DMS79 (cell line): ENCODE measurements at regions not wholly inside any gene's neighbourhood (a gene's known extent, or its start where the extent isn't known, plus 50 kb on each side); places are given as distances from the start of the nearest gene placed in this dataset.
"Not testable (repeated sequence)": the region's sequence is repeated elsewhere in the genome, so short reads cannot be mapped to it uniquely, and the experiment has no call there.

Experiments
- DNase-seq: peaks from one replicate; lab custom pipeline; 2025; lab: John Stamatoyannopoulos, UW

DNA sequence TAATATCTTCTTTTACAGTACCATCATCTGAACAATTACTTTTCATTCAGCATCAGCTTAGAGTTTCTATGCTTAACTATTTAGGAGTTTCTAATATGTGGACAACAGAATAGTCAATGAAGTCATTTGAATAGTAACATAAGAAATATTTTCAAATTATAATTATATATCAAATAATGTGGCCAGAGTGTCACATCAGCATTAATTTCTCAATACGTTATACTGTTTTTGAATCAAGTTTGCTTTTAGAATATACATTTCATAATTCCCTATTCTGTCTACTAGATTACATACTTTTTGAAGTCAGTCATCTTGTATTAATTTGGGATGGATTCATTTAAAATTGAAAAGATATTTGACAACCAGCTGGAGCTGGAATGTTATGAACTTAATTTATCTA is 677.4 kb upstream of the PABPC4L start:
- DNase-seq: no peak

DNA sequence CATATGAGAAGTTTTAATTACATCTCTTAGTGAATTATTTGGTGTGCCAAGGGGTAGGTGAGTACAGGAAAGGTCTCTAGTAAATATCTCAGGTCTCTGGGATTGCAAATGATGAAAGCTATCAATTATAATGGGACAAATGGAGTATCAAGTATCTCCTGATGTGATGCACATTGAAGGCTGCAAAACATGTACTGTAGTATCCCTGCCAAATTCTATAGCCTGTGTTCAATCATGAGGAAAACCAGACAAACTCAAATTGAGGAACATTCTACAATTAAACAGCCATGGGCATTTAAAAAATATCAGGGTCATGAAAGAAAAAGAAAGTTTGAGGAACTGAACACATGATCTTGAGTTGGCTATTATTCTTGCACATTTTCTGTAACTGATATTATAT is 665.4 kb upstream of the PABPC4L start:
- DNase-seq: no peak

DNA sequence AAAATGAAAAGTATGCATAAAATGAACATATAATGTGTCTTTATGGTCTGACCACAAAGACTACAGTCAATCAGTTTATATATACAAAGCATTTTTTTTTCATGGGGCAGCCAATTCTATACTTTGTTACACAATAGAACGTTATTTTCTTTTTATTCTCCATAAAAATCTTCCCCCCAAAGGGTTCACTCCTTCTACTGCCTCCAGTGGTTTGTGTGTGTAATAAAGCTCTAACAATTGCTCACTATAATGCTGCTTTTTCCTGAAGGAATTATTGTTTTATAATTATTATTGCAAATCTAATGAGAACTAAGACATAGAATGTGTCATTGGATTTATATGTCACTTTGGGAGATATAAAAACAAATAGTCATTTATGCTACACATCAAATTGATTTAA is 664.1 kb upstream of the PABPC4L start:
- DNase-seq: no peak

DNA sequence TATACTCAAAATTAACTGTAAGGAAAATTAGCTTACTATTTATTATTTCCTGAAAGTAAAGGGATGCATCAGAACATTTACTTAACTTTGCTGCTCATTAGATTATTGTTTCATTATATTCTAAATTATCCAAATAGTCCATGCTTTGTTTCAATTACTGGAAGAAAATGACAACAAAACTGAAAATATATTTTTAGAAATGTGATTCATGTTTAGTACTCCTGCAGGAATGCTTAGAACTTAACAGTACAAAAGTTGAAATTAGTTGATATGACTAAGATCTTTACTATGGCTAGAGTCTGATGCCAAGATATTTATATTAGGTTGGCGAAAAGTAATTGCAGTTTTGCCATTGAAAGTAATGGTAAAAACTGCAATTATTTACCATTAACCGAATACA is 660.5 kb upstream of the PABPC4L start:
- DNase-seq: no peak

DNA sequence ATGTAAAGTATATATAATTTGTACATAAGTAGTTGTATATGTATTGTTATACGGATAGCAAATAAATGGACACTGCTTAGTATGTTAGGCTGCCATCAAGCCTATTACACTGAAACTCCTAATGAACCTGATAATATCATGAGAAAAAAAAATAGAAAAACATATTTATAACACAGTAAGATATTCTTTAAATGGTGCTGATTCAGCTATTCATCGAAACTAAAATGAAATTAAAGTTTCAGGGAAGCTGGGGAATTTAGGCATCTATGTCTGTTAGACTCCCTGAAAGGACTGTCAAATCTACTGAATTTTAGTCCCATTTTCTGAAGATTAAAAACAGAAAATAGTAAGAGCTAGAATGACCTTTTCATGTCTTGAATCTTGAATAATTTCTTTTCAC is 647.1 kb upstream of the PABPC4L start:
- no peak for DNase-seq

DNA sequence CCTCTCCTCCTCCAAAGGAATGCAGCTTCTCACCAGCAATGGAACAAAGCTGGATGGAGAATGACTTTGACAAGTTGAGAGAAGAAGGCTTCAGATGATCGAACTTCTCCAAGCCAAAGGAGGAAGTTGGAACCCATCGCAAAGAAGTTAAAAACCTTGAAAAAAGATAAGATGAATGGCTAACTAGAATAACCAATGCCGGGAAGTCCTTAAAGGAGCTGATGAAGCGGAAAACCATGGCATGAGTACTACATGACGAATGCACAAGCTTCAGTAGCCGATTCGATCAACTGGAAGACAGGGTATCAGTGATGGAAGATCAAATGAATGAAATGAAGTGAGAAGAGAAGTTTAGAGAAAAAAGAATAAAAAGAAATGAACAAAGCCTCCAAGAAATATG is 629.2 kb upstream of the PABPC4L start:
- DNase-seq: not testable (repeated sequence)

DNA sequence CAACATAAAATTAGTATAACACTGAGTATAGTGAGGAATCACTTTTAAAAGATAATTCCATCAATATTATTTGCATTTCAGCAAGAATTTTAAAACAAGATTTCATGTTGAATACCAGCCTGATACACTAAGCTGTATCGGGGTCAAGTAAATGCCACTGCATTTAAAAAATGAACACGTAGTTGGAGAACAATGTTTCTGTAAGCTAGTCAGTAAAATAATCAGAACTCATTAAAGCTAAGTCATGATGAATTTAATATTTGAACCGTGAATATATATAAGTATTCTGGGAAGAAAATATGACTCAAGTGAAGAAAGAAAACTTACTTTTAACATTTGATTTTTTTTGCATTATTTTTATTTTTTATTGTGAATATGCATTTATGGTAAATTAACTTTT is 611.0 kb upstream of the PABPC4L start:
- no peak for DNase-seq

DNA sequence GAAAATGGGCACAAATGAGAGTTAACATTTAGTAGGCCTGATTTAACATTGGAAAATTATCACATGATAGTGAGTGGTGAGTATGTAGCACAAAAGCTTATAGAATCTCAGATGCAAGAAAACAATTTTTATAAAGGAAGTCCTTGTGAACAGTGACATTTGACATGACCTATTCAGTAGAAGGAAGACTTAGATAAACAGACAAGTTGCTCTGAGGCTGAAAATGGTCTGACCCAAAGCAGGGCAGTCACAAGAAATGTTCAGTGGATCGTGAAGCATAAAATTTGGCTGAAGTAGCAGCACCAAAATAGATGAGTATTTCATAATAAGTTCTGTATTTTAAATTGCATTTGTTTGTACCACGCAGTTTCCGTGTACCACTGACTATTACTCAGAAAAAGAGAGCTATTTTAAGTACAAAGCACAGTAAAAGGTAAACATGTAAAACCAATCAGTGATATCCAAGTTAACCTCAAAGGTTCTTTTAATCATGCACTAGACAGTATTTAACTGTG is 605.7 kb upstream of the PABPC4L start:
- no peak for DNase-seq

DNA sequence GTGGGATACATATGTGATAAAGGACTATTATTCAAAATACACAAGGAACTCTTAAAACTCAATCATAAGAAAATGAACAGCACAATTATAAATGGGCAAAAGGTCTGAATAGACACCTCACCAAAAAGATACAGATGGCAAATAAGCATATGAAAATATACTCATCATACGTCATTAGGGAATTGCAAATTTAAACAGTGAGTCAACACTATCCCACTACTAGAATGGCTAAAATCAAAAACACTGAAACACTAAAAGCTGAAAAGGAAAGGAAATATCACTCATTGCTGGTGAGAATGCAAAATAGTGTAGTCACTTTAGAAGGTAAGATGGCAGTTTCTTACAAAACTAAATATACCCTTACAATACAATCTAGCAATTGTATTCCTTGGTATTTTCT is 597.0 kb upstream of the PABPC4L start:
- DNase-seq: no peak

DNA sequence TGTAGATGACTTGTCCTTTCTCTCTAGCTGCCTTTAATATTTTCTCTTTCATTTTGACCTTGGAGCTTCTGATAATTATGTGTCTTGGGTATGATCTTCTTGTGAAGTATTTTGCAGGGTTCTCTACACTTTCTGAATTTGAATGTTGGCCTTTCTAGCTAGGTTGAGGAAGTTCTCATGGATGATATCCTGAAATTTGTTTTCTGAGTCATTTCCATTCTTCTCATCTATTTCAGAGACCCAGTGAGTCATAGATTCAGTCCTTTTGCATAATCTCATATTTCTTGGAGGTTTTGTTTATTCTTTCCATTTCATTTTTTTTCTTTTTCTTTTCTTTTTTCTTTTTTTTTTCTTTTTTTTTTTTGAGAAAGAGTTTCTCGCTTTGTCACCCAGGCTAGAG is 585.7 kb upstream of the PABPC4L start:
- no peak for DNase-seq

DNA sequence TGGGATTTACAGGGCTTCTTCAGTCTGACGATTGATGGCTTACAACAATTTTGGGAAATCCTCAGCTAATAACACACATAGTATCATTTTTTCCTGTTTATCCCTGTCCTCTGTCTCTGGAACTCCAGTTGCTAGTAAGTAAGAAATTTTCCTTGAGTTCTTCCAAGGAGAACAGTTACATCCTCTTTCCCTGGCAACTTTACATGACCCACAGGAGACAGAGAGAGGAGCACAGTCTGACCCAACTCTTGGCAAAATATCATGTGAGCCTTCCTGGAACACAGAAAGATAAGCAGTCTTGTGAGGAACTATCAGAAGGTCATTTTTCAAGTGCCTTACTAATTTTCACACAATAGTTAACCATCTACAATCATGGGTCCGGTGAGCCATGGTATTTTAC is 578.7 kb upstream of the PABPC4L start:
- no peak for DNase-seq

DNA sequence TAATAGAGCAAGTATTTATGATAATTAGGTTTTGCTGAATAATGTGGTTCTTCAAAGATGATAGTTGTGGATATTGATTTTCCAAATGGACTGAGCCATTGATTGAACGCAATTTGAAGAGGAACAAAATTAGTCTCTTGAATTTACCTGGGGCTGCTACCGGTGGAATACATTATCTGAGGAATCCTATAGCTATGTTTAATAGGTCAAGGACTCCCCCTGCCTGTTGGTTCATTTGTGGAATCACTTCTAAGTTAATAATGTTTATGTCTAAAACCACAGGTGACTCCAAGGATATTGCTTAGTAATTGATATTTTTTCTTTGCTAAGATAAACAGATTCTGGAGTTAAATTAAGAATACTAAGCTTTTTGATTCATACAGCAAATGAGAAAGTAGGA is 576.0 kb upstream of the PABPC4L start:
- DNase-seq: no peak

DNA sequence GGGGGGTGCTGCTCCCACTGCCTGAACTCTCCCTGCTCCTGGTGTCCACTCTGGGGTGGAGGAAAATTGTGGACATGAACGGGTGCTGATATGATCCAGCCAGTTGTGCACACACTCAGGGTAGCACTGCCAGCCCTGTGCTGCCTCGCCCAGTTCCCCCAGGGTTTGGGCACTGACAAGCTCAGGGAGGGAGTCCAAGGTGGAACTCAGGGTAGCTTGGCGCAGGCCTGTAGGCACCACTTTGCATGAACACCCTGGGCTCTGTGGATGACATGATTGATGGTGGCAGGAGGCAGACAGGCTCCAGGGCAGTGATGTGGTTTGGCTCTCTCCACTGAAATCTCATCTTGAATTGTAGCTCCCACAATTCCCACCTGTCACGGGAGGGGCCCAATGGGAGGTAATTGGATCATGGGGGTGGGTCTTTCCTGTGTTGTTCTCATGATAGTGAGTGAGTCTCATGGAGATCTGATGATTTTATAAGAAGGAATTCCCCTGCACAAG is 572.0 kb upstream of the PABPC4L start:
- no peak for DNase-seq

DNA sequence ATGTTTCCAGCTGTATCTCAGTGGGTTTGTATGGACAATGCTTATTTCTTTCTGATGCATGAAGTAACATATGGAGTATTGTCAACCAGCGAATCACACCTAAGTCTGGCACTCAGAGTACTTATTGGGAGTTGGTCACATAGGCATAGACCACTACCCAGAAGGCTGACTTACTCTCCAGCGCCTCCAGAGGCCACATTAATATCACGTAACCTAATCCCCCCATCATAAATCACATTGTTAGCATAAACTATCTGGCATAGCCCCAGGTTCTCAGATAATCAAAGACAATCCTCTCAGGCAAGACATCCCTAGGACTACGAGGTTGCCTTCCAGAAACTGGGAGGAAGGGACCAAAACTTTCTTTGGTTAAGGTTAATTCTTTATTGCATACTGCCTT is 560.5 kb upstream of the PABPC4L start:
- no peak for DNase-seq

DNA sequence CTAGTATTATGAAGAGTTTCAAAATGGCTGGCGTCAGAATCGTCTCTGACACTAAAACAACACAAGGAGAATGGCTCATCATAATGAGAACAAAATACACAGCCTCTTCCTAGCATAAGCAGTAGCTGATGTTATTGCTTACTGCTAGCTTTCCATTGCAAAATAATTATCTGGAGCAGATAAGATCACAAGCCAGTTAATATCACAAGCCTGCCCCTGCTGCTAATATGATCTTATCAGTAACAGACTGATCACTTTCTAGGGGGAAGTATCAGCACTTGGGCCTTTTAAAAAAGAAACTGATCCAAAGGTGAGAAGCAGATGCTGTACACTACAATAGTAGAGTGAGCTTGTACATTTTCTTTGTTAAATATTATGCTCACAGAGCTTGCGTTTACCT is 554.8 kb upstream of the PABPC4L start:
- DNase-seq: no peak

DNA sequence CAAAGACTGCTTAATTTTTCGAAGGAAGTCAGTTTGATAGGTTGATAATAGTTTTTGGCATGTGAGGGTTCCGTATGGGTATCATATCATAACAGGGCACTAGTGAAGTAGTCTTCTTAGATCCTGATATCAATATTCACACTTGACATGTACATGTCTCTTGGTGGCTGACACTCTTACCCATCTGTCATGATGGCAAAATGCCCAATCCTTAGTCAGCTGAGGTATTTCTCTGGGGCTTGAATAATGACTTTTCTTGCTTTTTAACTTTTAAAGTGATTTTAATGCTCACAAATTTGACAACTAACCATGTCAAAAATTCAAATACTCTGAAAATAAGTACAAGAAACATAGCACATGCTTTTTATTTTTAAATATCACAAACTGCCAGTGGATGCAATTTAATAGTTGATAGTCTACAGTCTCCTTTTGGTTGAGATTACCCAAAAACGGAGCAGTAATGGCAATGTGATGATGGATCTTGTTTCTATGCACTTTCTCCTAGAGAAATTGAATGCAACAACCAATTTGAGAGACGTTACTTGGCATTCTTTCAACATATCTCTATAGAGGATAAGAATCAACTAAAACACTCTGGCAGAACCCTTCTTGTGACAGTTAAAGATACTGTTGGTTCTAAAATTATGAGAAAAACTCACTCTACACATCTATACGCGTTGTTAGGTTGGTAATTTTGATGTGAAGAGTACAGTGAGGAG is 552.9 kb upstream of the PABPC4L start:
- no peak for DNase-seq

DNA sequence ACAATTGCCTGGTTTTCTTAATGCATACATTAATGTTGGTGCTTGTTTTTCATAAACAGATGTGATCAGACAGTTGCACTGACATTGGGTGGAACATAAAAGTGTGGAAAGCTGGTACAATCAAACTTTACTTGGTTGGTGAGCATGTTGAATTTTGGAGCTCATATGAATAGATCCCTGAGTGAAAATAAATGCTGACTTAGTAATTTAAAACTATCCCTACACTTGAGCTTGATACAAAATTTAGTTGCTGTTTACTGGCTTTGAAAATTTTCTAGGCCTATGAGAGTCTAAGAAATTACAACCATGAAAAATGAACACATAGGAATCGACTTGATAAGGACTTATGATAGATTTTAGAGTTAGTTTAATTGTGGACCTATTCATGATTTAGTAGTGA is 551.8 kb upstream of the PABPC4L start:
- no peak for DNase-seq

DNA sequence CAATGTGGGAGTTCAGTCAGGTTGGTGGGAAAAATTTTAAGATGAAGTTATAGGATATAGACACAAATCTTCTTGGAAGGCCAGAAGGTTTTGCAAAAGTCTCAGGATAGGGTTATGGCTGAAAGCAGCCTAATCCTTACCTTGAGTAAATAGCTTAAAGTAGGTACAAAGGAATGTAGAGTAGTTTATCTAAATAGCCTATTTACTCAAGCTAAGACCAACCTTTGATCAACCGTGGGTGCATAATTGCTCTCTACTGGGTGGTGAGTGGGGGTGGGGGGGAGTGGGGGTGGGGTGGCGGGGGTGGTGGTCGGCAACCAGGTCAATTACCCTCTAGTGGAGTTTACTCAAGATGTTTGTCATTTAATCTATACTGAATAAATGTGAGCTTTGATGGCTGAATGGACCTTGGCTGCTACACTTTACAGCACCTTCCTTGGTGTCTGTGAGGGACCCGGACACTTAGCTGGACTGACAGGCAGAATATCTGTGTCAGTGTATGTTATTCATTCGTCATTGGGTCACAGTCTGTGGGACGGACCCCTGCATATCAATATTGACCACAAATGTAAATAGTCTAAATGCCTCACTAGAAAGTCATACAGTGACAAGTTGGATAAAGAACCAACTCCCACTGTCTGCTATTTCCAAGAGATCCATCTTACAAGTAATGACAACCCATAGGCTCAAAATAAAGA is 545.7 kb upstream of the PABPC4L start:
- DNase-seq: no peak

DNA sequence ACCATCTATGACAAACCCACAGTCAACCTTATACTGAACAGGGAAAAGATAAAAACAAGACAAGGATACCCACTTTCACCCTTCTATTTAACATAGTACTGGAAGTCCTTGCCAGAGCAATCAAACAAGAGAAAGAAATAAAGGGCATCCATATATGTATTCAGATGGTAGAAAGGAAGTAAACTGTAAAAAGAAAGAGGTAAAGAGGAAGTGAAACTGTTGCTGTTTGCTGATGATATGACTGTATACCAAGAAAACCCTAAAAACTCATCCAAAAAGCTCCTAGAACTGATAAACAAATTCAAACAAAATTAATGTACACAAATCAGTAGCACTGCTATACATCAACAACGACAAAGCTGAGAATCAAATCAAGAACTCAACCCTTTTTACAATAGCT is 538.7 kb upstream of the PABPC4L start:
- DNase-seq: no peak

DNA sequence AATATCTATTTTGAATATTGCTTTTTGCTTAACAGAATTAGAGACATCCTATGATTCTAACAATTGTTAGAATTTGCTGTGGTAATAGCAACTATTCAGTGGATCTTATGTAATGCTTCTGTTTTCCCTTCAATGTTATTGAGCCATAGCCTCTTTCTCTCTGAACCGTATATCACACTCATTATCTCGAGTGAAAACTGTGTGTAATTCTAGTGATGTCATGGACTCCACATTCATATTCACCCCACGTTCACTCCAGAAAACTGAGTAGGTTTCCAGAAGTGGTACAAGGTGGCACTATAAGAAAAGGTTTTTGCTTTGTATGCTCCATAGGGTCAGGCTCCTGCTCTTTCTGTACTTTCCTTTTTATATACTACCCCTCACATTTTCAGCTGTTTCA is 534.3 kb upstream of the PABPC4L start:
- DNase-seq: no peak

DNA sequence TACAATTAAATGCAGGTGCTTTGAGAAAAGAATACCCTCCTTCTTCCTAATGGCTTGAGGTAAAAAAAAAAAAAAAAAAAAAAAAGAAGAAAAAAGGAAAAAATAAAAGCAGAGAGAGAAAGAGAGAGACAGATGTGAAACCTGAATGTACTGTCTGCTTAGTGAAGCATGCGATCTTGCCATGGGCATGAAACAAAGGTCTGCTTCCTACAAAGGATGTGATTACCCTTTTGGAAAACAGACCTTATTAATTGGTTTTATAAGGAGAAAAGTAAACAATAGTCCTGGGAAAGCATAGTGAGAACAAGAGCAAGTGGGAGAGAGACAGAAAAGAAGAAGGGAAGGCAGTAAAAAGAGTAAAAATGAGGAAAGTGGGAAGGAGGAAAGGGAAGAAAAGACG is 526.1 kb upstream of the PABPC4L start:
- no peak for DNase-seq

DNA sequence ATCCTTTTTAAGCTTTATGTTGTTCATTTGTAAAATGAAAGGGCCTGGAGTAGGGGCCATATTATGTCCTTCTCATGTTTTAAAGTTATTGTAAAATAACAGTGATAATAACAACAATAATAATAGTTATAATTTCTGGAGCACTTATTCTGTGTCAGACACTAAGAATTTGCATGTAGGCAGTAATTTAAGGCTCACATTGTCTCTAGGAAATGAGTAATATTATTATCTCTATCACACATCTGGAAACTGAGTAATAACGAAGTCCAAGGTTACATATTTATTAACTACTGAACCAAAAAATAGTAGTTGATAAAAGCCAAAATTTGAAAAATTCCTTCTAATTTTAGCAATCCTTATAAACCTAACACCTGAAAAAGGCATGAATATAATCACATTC is 520.7 kb upstream of the PABPC4L start:
- DNase-seq: no peak

DNA sequence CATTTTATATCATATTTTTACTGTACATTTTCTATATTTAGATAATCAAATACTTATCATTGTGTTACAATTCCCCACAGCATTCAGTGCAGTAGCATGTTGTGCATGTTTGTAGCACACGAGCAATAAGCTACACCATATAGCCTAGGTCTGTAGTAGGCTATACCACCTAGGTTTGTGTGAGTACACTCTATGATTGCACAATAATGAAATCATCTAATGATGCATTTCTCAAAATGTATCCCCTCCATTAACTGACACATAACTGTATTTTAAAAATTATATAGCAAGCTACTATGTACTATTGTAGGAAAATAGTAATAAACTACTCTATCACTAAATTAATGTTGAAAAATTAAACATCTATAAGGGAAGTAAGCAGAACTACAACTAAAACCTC is 518.4 kb upstream of the PABPC4L start:
- no peak for DNase-seq

DNA sequence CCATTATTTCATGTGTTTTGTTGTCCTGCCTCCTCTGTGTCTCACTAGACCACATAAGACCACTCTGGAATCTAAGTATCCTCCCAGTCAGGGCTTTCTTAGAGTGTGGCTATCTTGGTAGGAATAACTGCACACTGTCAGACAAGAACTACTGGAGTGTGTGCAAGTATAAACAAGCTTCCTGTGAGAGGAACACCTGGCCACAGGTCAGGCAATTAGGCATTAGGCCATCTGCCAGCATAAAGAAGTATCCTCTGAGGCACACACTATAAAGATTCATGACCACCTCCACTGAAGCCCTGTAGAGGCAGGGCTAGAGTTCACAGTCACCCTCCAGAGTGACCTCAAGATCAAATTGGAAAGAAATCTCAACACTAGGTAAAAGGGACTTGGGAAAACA is 507.0 kb upstream of the PABPC4L start:
- DNase-seq: no peak
